GM12878 (cell line): ENCODE measurements at regions not wholly inside any gene's neighbourhood (a gene's known extent, or its start where the extent isn't known, plus 50 kb on each side); places are given as distances from the start of the nearest gene placed in this dataset.

Experiments used
- ATAC-seq: fragments of 200-7000 bp; cut with Tn5 transposase; 3 replicates; pipeline ENCODE4 v1.9.1; 2020; ENCODE audit warnings: mild to moderate bottlenecking, moderate library complexity
- BruUV-seq: library from RNA; stranded (reverse); fragments of 400-500 nt; replicated peaks from 2 replicates; lab custom pipeline; 2021; lab: Mats Ljungman, UMichigan
- CTCF ChIA-PET: fragments of 300-600 bp; sonication (Branson Sonifier 250); formaldehyde crosslinking; extraction: SDS; loops from one replicate; lab custom pipeline; 2021; ENCODE audit warnings: inconsistent platforms; lab: Yijun Ruan, JAX
- POLR2A ChIA-PET: fragments of 350-600 bp; formaldehyde crosslinking; extraction: SDS; loops from one replicate; lab custom pipeline; 2021; ENCODE audit warnings: inconsistent platforms; lab: Charles Lee
- RAD21 ChIA-PET: fragments of 300-600 bp; sonication (Branson Sonifier 250); formaldehyde crosslinking; loops from one replicate; lab custom pipeline; 2023; ENCODE audit warnings: antibody characterized with exemption; ENCODE audit not compliant: unreplicated experiment; lab: Charles Lee
- SMC1A ChIA-PET: fragments of 300-600 bp; sonication (Branson Sonifier 250); formaldehyde crosslinking; loops from one replicate; lab custom pipeline; 2023; ENCODE audit not compliant: unreplicated experiment, uncharacterized antibody; lab: Charles Lee
- DNase-seq: peaks from one replicate; pipeline ENCODE4 v3.0.0-alpha.2; 2011; ENCODE audit warnings: low read depth, low spot score
- FAIRE-seq: peaks from 3 replicates; lab custom pipeline; 2011; peaks lifted over from hg19 to GRCh38; lab: Jason Lieb, UNC
- H2AFZ ChIP-seq: 2 replicates; pipeline ENCODE4 v1.6.0; 2011; ENCODE audit warnings: low read depth, low read length, control low read depth; ENCODE audit not compliant: control insufficient read depth
- H3K27ac ChIP-seq: 2 replicates; pipeline ENCODE4 v1.5.1; 2011; ENCODE audit warnings: control low read depth; ENCODE audit not compliant: control insufficient read depth, insufficient read depth
- H3K27me3 ChIP-seq, 2 experiments: replicated peaks in 1 of 2; 2 replicates each; pipeline versions ENCODE4 v1.6.0 to v1.6.1; 2011; ENCODE audit warnings: low read length in 1 of 2; ENCODE audit not compliant: control insufficient read depth in 2 of 2, insufficient read depth in 2 of 2
- H3K36me3 ChIP-seq, 2 experiments: 2 replicates each; pipeline ENCODE4 v1.5.1; 2011; ENCODE audit warnings: low read length in 1 of 2; ENCODE audit not compliant: control insufficient read depth in 2 of 2, insufficient read depth in 2 of 2
- H3K4me1 ChIP-seq: 2 replicates; pipeline ENCODE4 v1.6.1; 2011; ENCODE audit warnings: mild to moderate bottlenecking, low read length, moderate library complexity, mixed read lengths; ENCODE audit not compliant: control insufficient read depth, insufficient read depth
- H3K4me2 ChIP-seq: 2 replicates; pipeline ENCODE4 v1.6.0; 2011; ENCODE audit warnings: control low read depth; ENCODE audit not compliant: control insufficient read depth, insufficient read depth
- H3K4me3 ChIP-seq: fragments of 200-600 bp; sonication (generic); 2 replicates; pipeline ENCODE4 v1.5.1; 2016
- H3K79me2 ChIP-seq: 2 replicates; pipeline ENCODE4 v1.6.0; 2011; ENCODE audit warnings: low read length; ENCODE audit not compliant: control insufficient read depth, insufficient read depth
- H3K9ac ChIP-seq: 2 replicates; pipeline ENCODE4 v1.8.0; 2011; ENCODE audit warnings: low read length, control low read depth, mixed read lengths; ENCODE audit not compliant: control insufficient read depth, insufficient read depth
- H3K9me3 ChIP-seq: replicated peaks from 3 replicates; pipeline ENCODE4 v1.5.1; 2011; ENCODE audit warnings: mild to moderate bottlenecking, low read length; ENCODE audit not compliant: control insufficient read depth, insufficient read depth
- H4K20me1 ChIP-seq: 2 replicates; pipeline ENCODE4 v1.6.0; 2011; ENCODE audit not compliant: control insufficient read depth, insufficient read depth
- ASH2L ChIP-seq: fragments of 300-600, 200-600 bp; sonication (generic); IDR thresholded peaks from 2 replicates; pipeline ENCODE4 v1.6.1; 2017; ENCODE audit warnings: low read depth, mild to moderate bottlenecking, borderline replicate concordance
- BACH1 ChIP-seq: fragments of 450-650 bp; IDR thresholded peaks from 2 replicates; pipeline ENCODE4 v1.6.1; 2017; ENCODE audit warnings: mild to moderate bottlenecking, borderline replicate concordance
- BMI1 ChIP-seq: fragments of 450-650 bp; IDR thresholded peaks from 2 replicates; pipeline ENCODE4 v1.6.1; 2016; ENCODE audit warnings: mild to moderate bottlenecking, moderate library complexity, borderline replicate concordance
- CBX3 ChIP-seq: fragments of 200-600 bp; sonication (generic); IDR thresholded peaks from 2 replicates; pipeline ENCODE4 v1.6.1; 2016; ENCODE audit warnings: low read depth, borderline replicate concordance
- CBX5 ChIP-seq: sonication (generic); IDR thresholded peaks from 2 replicates; pipeline ENCODE4 v1.6.1; 2016; ENCODE audit warnings: low read depth, moderate library complexity, mild to moderate bottlenecking, inconsistent platforms
- HDAC2 ChIP-seq: fragments of 200-600 bp; sonication (generic); IDR thresholded peaks from 2 replicates; pipeline ENCODE4 v1.6.1; 2017
- KDM1A ChIP-seq: fragments of 200-600 bp; sonication (generic); IDR thresholded peaks from 2 replicates; pipeline ENCODE4 v1.6.1; 2016; ENCODE audit warnings: borderline replicate concordance
- NKRF ChIP-seq: fragments of 450-650 bp; conservative IDR thresholded peaks from 2 replicates; pipeline ENCODE4 v1.6.1; 2017; ENCODE audit warnings: mild to moderate bottlenecking, moderate library complexity
- NRF1 ChIP-seq: conservative IDR thresholded peaks from 2 replicates; pipeline ENCODE4 v1.6.1; 2011; ENCODE audit warnings: mild to moderate bottlenecking, low read depth, low read length, improper control_type of control experiment
- POLR2A ChIP-seq: IDR thresholded peaks from 2 replicates; pipeline ENCODE4 v1.6.1; 2011; ENCODE audit warnings: low read depth, mild to moderate bottlenecking, low read length
- RELB ChIP-seq: fragments of 450-650 bp; IDR thresholded peaks from 2 replicates; pipeline ENCODE4 v1.6.1; 2017; ENCODE audit warnings: low read depth, mild to moderate bottlenecking, moderate library complexity
- RUNX3 ChIP-seq: IDR thresholded peaks from 2 replicates; pipeline ENCODE4 v1.6.1; 2012; ENCODE audit warnings: low read length, inconsistent platforms
- TBL1XR1 ChIP-seq: IDR thresholded peaks from 2 replicates; pipeline ENCODE4 v1.6.1; 2012; ENCODE audit warnings: low read depth, low read length, improper control_type of control experiment
- TCF12 ChIP-seq: IDR thresholded peaks from 2 replicates; pipeline ENCODE4 v1.6.1; 2011; ENCODE audit warnings: low read depth, mild to moderate bottlenecking, low read length
- TCF7 ChIP-seq: IDR thresholded peaks from 2 replicates; pipeline ENCODE4 v1.6.1; 2014; ENCODE audit warnings: antibody characterized with exemption, borderline replicate concordance
- ZBED1 ChIP-seq: IDR thresholded peaks from 2 replicates; pipeline ENCODE4 v1.6.1; 2016; ENCODE audit warnings: borderline replicate concordance
- WGBS: methylation state at CpG from one replicate; pipeline ENCODE4 v1.1.6; 2016; ENCODE audit warnings: low lambda C conversion rate; ENCODE audit not compliant: insufficient replicate concordance, insufficient coverage; ENCODE audit errors: missing lambda C conversion rate; 5-methylcytosine and 5-hydroxymethylcytosine counted together
- in situ Hi-C: fragments of 300-500 bp; cut with MboI; formaldehyde crosslinking; loops from 9 replicates; pipeline ENCODE4 v1.14.3; 2018; ENCODE audit warnings: mixed read lengths
- intact Hi-C: fragments of 100-400 bp; cut with micrococcal nuclease; formaldehyde crosslinking; loops from one replicate; pipeline ENCODE4 v1.14.2; 2022; ENCODE audit not compliant: unreplicated experiment
- TF ChIP-seq, protein P1 (sequence below): fragments of 450-650 bp; IDR thresholded peaks from 2 replicates; pipeline ENCODE4 v1.6.1; 2016; ENCODE audit warnings: mild to moderate bottlenecking

- TF ChIP-seq, protein P1, sequence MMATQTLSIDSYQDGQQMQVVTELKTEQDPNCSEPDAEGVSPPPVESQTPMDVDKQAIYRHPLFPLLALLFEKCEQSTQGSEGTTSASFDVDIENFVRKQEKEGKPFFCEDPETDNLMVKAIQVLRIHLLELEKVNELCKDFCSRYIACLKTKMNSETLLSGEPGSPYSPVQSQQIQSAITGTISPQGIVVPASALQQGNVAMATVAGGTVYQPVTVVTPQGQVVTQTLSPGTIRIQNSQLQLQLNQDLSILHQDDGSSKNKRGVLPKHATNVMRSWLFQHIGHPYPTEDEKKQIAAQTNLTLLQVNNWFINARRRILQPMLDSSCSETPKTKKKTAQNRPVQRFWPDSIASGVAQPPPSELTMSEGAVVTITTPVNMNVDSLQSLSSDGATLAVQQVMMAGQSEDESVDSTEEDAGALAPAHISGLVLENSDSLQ = no peak
- TF ChIP-seq HDAC2 = no peak
- no peak for TF ChIP-seq TCF7
Measured at GRCh38 chr11:29564486-29564885, 452.3 kb downstream of the KCNA4 start (continued).

DNA sequence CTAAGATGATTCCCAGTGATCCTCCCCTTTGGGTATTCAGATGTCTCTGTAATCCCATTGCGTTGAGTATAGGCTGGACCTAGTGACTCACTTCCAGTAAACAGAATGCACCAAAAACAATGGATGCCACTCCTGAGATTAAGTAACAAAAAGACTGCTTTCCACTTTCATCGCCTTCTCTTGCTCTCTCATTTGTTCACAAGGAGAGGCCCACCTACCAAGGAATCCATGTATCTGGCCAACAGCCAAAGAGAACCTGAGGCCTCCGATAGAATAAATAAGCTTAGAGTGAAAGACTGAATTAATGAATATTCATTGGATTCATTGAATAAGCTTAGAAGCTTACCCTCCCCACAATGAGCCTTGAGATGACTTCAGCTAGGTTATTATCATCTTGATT is 454.6 kb downstream of the KCNA4 start:
- DNase-seq (no peak), ATAC-seq (no peak), FAIRE-seq (no peak)
- H3K4me2 ChIP-seq = no peak overlapping the region
- no peaks in the 10 kb centered on the region for H3K4me1 ChIP-seq
- no peak overlapping the region for H3K4me3 ChIP-seq
- TF ChIP-seq TCF12 = no peak
- TF ChIP-seq, protein P1 = no peak
- no peak for TF ChIP-seq CBX5
- TF ChIP-seq POLR2A = no peak
- no peak for TF ChIP-seq TBL1XR1
- TF ChIP-seq NKRF = no peak
- TF ChIP-seq CBX3 = no peak
- TF ChIP-seq ASH2L = no peak
- TF ChIP-seq BACH1 = no peak
- no peak for TF ChIP-seq KDM1A
- no peak for TF ChIP-seq RUNX3
- no peak for TF ChIP-seq ZBED1
- TF ChIP-seq RELB = no peak
- TF ChIP-seq NRF1 = no peak
- TF ChIP-seq BMI1 = no peak
- no peaks in the 10 kb centered on the region for H4K20me1 ChIP-seq
- H3K79me2 ChIP-seq = no peaks in the 10 kb centered on the region
- in situ Hi-C loops = no loop called here
- no TSS peak for BruUV-seq
- intact Hi-C loops = no loop called here
- ChIA-PET POLR2A (no interaction called here), CTCF (interaction anchor here (0.5 to 2.9 kb wide), 2 partner anchors 16 to 568 kb away, joined by 3 to 7 read pairs; no protein-coding TSS in a partner anchor), RAD21 (no interaction called here), SMC1A (no interaction called here)
- no peak overlapping the region for H3K27ac ChIP-seq
- no peaks in the 10 kb centered on the region for H3K36me3 ChIP-seq
- H3K9ac ChIP-seq = no peak overlapping the region
- WGBS = 34% methylated on average over 3 of the region's 3 CpGs
- no peaks in the 10 kb centered on the region for H3K27me3 ChIP-seq
- no peaks in the 10 kb centered on the region for H3K9me3 ChIP-seq
- no peak overlapping the region for H2AFZ ChIP-seq
